Central memory CD8-positive, alpha-beta T cell (primary cell): ENCODE measurements at regions not wholly inside any gene's neighbourhood (a gene's known extent, or its start where the extent isn't known, plus 50 kb on each side); places are given as distances from the start of the nearest gene placed in this dataset.
"Not testable (repeated sequence)": the region's sequence is repeated elsewhere in the genome, so short reads cannot be mapped to it uniquely, and the experiment has no call there.

Experiments
- ATAC-seq: fragments of 150-1000 bp; cut with Tn5 transposase; replicated peaks from 2 replicates; pipeline ENCODE4 v1.10.0; 2022; ENCODE audit warnings: mild to moderate bottlenecking, moderate FRiP score, moderate number of reproducible peaks; ENCODE audit not compliant: poor library complexity, severe bottlenecking; ENCODE audit errors: extremely low read depth
- DNase-seq, 2 donors: peaks; one replicate each; pipeline ENCODE4 v3.0.0; 2021; ENCODE audit warnings: low spot score in 2 of 2
- H3K27ac Mint-ChIP-seq: one replicate; pipeline ENCODE4 v1.8.0; 2022; ENCODE audit warnings: low read depth, mild to moderate bottlenecking, moderate library complexity, mixed read lengths
- H3K27me3 Mint-ChIP-seq: one replicate; pipeline ENCODE4 v1.8.0; 2022; ENCODE audit warnings: mixed read lengths
- H3K36me3 Mint-ChIP-seq: one replicate; pipeline ENCODE4 v1.8.0; 2022; ENCODE audit warnings: mild to moderate bottlenecking, moderate library complexity, mixed read lengths; ENCODE audit not compliant: insufficient read depth
- H3K4me1 Mint-ChIP-seq: one replicate; pipeline ENCODE4 v1.8.0; 2022; ENCODE audit warnings: mixed read lengths
- H3K4me3 Mint-ChIP-seq: one replicate; pipeline ENCODE4 v1.8.0; 2022; ENCODE audit warnings: mild to moderate bottlenecking, moderate library complexity, mixed read lengths
- H3K9me3 Mint-ChIP-seq: one replicate; pipeline ENCODE4 v1.8.0; 2022; ENCODE audit warnings: mixed read lengths

GRCh38 chr12:114616081-114616480 lies 67.9 kb downstream of the TBX3 start:
- DNase-seq (no peak), ATAC-seq (no peak)
- no peak overlapping the region for H3K4me3 Mint-ChIP-seq
- H3K36me3 Mint-ChIP-seq, result peaks cover 1% of the 10 kb centered on the region
- no peaks in the 10 kb centered on the region for H3K27me3 Mint-ChIP-seq
- H3K27ac Mint-ChIP-seq, result no peak overlapping the region
- peaks cover 23% of the 10 kb centered on the region for H3K9me3 Mint-ChIP-seq
- H3K4me1 Mint-ChIP-seq, result no peaks in the 10 kb centered on the region

- Mint-ChIP-seq H3K27ac (no peak overlapping the region), H3K27me3 (no peaks in the 10 kb centered on the region), H3K9me3 (peaks cover 23% of the 10 kb centered on the region), H3K36me3 (peaks cover 1% of the 10 kb centered on the region), H3K4me1 (no peaks in the 10 kb centered on the region), H3K4me3 (no peak overlapping the region)
- ATAC-seq (no peak), DNase-seq (no peak)
Measured at GRCh38 chr12:114614040-114614439, 69.9 kb downstream of the TBX3 start.

GRCh38 chr12:114612062-114612461 lies 71.9 kb downstream of the TBX3 start:
- DNase-seq, result no peak
- no peak for ATAC-seq
- peaks cover 18% of the 10 kb centered on the region for H3K9me3 Mint-ChIP-seq
- H3K4me1 Mint-ChIP-seq, result no peaks in the 10 kb centered on the region
- no peaks in the 10 kb centered on the region for H3K27me3 Mint-ChIP-seq
- peaks cover 1% of the 10 kb centered on the region for H3K36me3 Mint-ChIP-seq
- H3K27ac Mint-ChIP-seq, result no peak overlapping the region
- no peak overlapping the region for H3K4me3 Mint-ChIP-seq

GRCh38 chr12:114611145-114612018 lies 72.6 kb downstream of the TBX3 start:
- Mint-ChIP-seq H3K27me3 (no peaks in the 10 kb centered on the region), H3K9me3 (peaks cover 14% of the 10 kb centered on the region), H3K4me3 (no peak overlapping the region), H3K36me3 (peaks cover 1% of the 10 kb centered on the region), H3K4me1 (no peaks in the 10 kb centered on the region), H3K27ac (no peak overlapping the region)
- DNase-seq (no peak), ATAC-seq (no peak)

GRCh38 chr12:114608509-114608908 lies 75.5 kb downstream of the TBX3 start:
- no peaks in the 10 kb centered on the region for H3K4me1 Mint-ChIP-seq
- H3K27me3 Mint-ChIP-seq, result no peaks in the 10 kb centered on the region
- H3K4me3 Mint-ChIP-seq, result no peak overlapping the region
- no peaks in the 10 kb centered on the region for H3K36me3 Mint-ChIP-seq
- no peak overlapping the region for H3K27ac Mint-ChIP-seq
- ATAC-seq (no peak), DNase-seq (no peak)
- H3K9me3 Mint-ChIP-seq, result peaks cover 5% of the 10 kb centered on the region

- H3K27ac Mint-ChIP-seq, result no peak overlapping the region
- H3K9me3 Mint-ChIP-seq, result peaks cover 5% of the 10 kb centered on the region
- no peak overlapping the region for H3K4me3 Mint-ChIP-seq
- no peak for ATAC-seq
- DNase-seq, result no peak
- H3K4me1 Mint-ChIP-seq, result no peaks in the 10 kb centered on the region
- H3K27me3 Mint-ChIP-seq, result no peaks in the 10 kb centered on the region
- no peaks in the 10 kb centered on the region for H3K36me3 Mint-ChIP-seq
Measured at GRCh38 chr12:114605918-114606317, 78.1 kb downstream of the TBX3 start.

GRCh38 chr12:114604606-114605005 lies 79.4 kb downstream of the TBX3 start:
- Mint-ChIP-seq H3K4me3 (no peak overlapping the region), H3K27ac (no peak overlapping the region), H3K9me3 (peaks cover 5% of the 10 kb centered on the region), H3K4me1 (no peaks in the 10 kb centered on the region), H3K36me3 (no peaks in the 10 kb centered on the region), H3K27me3 (no peaks in the 10 kb centered on the region)
- no peak for ATAC-seq
- no peak for DNase-seq

- H3K4me1 Mint-ChIP-seq, H3K36me3 Mint-ChIP-seq: not testable (repeated sequence)
Measured at GRCh38 chr12:114600584-114600983, 83.4 kb downstream of the TBX3 start.

GRCh38 chr12:114598111-114598510 lies 85.9 kb downstream of the TBX3 start:
- H3K4me1 Mint-ChIP-seq, result no peaks in the 10 kb centered on the region
- H3K9me3 Mint-ChIP-seq, result peaks cover 5% of the 10 kb centered on the region
- no peaks in the 10 kb centered on the region for H3K27me3 Mint-ChIP-seq

More at GRCh38 chr12:114600584-114600983, 83.4 kb downstream of the TBX3 start:
- not testable (repeated sequence) for H3K9me3 Mint-ChIP-seq, ATAC-seq, H3K4me3 Mint-ChIP-seq, H3K27ac Mint-ChIP-seq, H3K27me3 Mint-ChIP-seq, DNase-seq

GRCh38 chr12:114592946-114593345 lies 91.0 kb downstream of the TBX3 start:
- H3K36me3 Mint-ChIP-seq, result no peaks in the 10 kb centered on the region
- H3K27ac Mint-ChIP-seq, result no peak overlapping the region
- H3K9me3 Mint-ChIP-seq, result peaks cover 10% of the 10 kb centered on the region
- no peak for DNase-seq
- no peak for ATAC-seq
- no peaks in the 10 kb centered on the region for H3K4me1 Mint-ChIP-seq
- H3K27me3 Mint-ChIP-seq, result no peaks in the 10 kb centered on the region
- H3K4me3 Mint-ChIP-seq, result no peak overlapping the region

More at GRCh38 chr12:114598111-114598510, 85.9 kb downstream of the TBX3 start:
- DNase-seq, result no peak
- H3K27ac Mint-ChIP-seq, result no peak overlapping the region
- ATAC-seq, result no peak
- H3K36me3 Mint-ChIP-seq, result no peaks in the 10 kb centered on the region
- no peak overlapping the region for H3K4me3 Mint-ChIP-seq

- no peaks in the 10 kb centered on the region for H3K36me3 Mint-ChIP-seq
- peaks cover 10% of the 10 kb centered on the region for H3K9me3 Mint-ChIP-seq
- H3K4me1 Mint-ChIP-seq, result no peaks in the 10 kb centered on the region
- DNase-seq (no peak), ATAC-seq (no peak)
- H3K27ac Mint-ChIP-seq, result no peak overlapping the region
- H3K4me3 Mint-ChIP-seq, result no peak overlapping the region
- no peaks in the 10 kb centered on the region for H3K27me3 Mint-ChIP-seq
Measured at GRCh38 chr12:114588061-114588460, 95.9 kb downstream of the TBX3 start.

GRCh38 chr12:114580306-114580705 lies 103.7 kb downstream of the TBX3 start:
- Mint-ChIP-seq H3K27ac (no peak overlapping the region), H3K27me3 (peaks cover 14% of the 10 kb centered on the region), H3K4me1 (no peaks in the 10 kb centered on the region), H3K9me3 (no peaks in the 10 kb centered on the region), H3K36me3 (peaks cover 3% of the 10 kb centered on the region), H3K4me3 (no peak overlapping the region)
- DNase-seq, result no peak
- ATAC-seq, result no peak

GRCh38 chr12:114579389-114579788 lies 104.6 kb downstream of the TBX3 start:
- DNase-seq, result no peak
- no peak overlapping the region for H3K27ac Mint-ChIP-seq
- no peaks in the 10 kb centered on the region for H3K4me1 Mint-ChIP-seq
- no peak overlapping the region for H3K4me3 Mint-ChIP-seq
- no peaks in the 10 kb centered on the region for H3K9me3 Mint-ChIP-seq
- H3K36me3 Mint-ChIP-seq, result peaks cover 3% of the 10 kb centered on the region
- peaks cover 14% of the 10 kb centered on the region for H3K27me3 Mint-ChIP-seq
- no peak for ATAC-seq
